ENCODE measurements at regions not wholly inside any gene's neighbourhood (a gene's known extent, or its start where the extent isn't known, plus 50 kb on each side); places are given as distances from the start of the nearest gene placed in this dataset.

DNA sequence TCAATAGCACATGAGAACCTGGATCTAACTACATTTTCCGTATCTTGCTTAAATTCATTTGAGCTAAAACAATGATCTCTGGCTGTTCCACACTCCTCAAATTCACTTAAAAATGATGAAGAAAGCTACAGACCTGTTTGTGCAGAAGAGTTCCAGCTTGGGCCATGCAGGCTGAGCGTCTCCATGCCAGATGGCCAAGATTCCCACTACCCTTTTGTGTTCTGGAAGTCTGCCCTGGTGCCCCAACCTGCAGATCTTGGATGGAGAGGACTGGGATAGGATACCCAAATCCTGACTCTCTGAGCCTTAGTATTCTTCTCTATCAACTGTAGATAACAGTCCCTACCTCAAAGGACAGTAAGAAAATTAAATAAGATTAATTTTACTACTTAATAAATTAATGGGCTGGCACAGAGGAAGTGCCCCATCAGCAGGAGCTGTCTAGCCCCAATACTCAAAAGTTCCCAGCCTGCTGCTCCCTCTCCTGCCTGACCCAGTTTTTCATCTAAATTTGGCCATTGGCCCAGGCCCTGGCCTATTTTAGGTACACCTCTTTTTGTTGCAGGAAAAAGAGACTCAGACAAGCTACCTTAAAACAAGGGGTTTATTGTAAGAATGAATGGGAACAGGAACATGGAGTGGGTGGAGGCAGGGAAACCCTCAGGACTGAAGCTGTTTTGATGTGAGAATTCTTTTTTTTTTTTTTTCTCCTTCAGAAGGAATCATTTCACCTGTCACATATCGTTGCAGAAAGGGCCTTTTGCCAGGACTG is 81.4 kb upstream of the GRK3 start:
- Mint-ChIP-seq H3K4me3 (no peak overlapping the region), H3K27me3 (no peaks in the 10 kb centered on the region), H3K9me3 (peaks cover 6% of the 10 kb centered on the region), H3K36me3 (peaks cover 63% of the 10 kb centered on the region), H3K4me1 (peaks cover 37% of the 10 kb centered on the region), H3K27ac (no peak overlapping the region)
- POLR2A ChIA-PET = no interaction called here
- DNase-seq (no peak), ATAC-seq (ENCODE audit: low read depth) (no peak)

DNA sequence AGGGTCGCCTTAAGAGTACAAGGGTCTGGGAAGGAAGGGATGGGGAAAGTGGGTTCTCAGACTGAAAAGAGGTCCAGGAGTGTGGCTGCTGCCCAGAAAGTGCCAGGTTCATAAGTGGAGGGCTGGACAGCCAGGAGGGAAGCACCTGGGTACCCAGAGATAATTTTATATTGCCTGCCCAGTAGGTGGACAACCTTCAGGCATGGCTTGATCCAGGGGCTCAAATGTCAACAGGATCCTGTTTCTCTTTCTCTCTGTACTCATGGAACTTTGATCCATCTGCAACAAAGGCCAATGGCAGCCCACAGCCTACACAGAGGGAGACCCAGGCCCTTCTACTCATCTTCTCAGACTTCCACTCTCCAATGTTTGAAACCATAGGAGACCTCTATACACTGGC is 80.5 kb upstream of the GRK3 start:
- POLR2A ChIA-PET = no interaction called here
- Mint-ChIP-seq H3K36me3 (peaks cover 60% of the 10 kb centered on the region), H3K4me1 (peaks cover 37% of the 10 kb centered on the region), H3K9me3 (peaks cover 6% of the 10 kb centered on the region), H3K27me3 (no peaks in the 10 kb centered on the region), H3K27ac (no peak overlapping the region), H3K4me3 (no peak overlapping the region)
- no peak for DNase-seq
- ATAC-seq (ENCODE audit: low read depth) = no peak

DNA sequence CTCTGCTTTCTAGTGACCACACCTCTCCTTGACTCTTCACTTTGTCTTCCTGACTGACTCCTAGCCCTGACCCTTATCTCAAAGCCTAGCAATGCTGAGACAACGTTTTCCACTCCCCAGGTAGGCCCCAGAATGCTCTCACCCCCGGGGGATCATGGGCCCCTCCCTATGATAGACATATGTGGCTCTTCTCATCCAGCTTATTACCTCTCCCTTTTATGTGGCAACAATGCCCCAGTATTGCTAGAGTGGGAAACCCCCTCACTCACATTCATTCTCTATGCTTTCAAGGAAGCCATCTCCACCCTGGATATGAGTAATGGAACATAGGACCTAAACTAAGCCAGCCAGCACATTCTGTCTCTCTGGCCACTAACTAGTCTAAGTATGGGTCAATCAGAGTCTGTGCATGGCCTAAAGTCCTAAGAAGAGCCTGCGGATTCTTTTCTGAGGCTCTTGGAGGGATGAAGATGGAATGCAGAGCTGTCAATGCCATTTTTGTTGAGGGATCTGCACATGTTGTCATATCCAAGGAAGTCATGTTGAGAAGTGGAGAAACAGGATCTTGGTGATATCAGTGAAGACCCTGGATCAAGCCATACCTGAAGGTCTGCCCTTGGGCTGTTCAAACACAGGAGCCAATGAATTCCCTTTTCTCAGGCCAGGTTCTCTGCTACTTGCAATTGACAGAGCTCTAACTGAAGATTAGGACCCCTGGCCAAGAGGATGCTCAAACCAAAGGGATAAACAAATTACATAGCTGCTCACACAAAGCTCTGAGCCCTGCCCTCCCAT is 79.8 kb upstream of the GRK3 start:
- Mint-ChIP-seq H3K27ac (peak overlapping the region; percentile 57), H3K27me3 (no peaks in the 10 kb centered on the region), H3K36me3 (peaks cover 56% of the 10 kb centered on the region), H3K4me1 (peaks cover 36% of the 10 kb centered on the region), H3K4me3 (no peak overlapping the region), H3K9me3 (peaks cover 6% of the 10 kb centered on the region)
- ATAC-seq (ENCODE audit: low read depth) (no peak), DNase-seq (no peak)
- POLR2A ChIA-PET = no interaction called here

DNA sequence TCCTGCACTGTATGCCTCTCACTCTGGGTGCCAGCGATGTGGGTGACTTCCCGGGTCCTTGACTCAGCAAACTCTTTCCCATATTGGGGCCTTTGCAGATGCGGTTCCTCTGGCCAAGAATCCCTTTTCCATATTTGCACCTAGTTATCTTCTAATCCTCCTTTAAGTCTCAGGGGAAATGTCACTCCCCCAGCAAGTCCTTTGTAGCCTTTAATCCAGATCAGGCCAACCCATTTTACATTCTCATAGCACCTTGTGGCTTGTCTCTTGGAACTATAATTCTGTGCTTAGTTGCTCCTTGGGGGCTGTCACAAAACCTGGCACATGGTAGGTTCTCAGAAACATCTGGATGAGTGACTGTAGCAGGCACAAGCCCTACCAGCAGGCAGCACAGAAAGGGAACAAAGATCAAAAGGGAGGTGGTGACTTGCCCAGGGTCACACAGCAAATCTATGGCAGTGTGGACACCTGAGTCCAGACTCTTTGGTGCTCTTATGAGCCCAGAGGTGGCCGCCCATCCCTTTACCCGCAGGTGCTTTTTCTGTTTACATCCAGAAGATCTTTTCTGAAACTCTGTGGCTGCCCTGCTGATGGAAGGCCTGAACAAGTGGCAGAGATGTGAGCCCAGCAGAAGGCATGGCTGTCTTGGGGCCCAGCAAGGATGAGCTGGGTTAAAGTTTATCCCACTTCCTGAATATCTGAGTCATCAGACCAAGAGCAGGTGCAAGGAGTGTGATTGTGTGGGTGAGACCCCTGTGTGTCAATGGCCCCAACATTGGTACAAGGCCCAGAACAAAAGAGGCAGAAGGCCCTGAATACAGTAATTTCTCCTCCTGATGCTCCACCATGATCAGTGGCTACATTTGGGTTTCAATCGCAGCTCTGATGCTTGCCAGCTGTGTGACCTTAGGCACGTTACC is 78.6 kb upstream of the GRK3 start:
- H3K4me1 Mint-ChIP-seq = peaks cover 35% of the 10 kb centered on the region
- H3K9me3 Mint-ChIP-seq = peaks cover 11% of the 10 kb centered on the region
- no peaks in the 10 kb centered on the region for H3K27me3 Mint-ChIP-seq
- peak; percentile 59 for ATAC-seq (ENCODE audit: low read depth)
- H3K27ac Mint-ChIP-seq = peak overlapping the region; percentile 41
- POLR2A ChIA-PET = no interaction called here
- H3K36me3 Mint-ChIP-seq = peaks cover 57% of the 10 kb centered on the region
- H3K4me3 Mint-ChIP-seq = no peak overlapping the region
- DNase-seq = no peak

DNA sequence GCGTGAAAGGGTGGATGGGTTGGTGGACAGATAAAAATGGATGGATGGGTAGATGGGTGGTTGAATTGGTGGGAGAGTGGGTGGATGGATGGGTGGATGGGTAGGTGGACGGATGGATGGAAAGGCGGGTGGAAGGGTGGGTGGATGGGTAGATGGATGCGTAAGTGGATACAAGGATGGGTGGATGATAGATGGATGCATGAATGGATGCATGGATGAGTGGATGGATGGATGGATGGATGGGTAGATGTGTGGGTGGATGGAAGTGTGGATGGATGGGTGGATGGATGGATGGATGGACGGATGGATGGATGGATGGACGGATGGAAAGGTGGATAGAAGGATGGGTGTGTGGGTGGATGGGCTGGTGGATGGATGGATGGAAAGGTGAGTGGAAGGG is 77.0 kb upstream of the GRK3 start:
- Mint-ChIP-seq H3K27ac (no peak overlapping the region), H3K9me3 (peaks cover 11% of the 10 kb centered on the region)

DNA sequence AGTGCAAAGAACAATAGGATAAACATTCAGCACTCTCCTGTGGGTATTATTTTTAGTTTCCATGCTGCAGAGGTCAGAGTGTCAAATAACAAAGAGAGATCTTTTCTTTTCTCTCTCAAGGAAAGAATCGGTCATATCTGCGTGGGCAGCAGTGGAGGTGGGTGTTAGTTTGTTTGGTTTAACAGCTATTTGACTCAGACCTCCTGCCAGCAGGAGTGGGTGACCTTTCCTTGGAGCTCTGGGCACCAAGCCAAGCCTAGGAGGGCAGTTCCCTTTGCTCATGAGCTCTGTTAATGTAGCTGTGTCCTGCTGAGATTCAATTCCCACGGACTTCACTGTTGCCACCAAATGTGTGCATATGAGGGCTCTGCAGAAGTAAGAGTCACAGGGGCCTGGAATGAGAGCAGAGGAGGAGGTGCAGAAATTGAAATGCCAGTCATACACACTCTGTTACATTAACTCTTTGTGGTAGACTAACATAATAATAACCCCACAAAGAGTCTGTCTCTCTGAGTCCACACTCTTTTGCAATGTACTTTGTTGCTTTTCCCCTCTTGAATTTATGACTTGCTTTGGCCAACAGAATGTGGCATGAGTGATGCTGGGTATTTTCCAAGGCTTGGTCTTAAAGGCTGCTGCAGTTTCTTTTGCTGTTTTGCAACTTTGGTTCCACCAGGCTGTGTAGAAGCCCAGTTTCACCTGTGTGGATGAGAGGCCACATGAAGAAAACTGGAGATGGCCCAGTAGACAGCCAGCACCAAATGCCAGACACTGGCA is 76.0 kb upstream of the GRK3 start:
- Mint-ChIP-seq H3K4me3 (no peak overlapping the region), H3K4me1 (peaks cover 35% of the 10 kb centered on the region), H3K27me3 (no peaks in the 10 kb centered on the region), H3K9me3 (peaks cover 11% of the 10 kb centered on the region), H3K27ac (no peak overlapping the region), H3K36me3 (peaks cover 52% of the 10 kb centered on the region)
- ATAC-seq (ENCODE audit: low read depth) (no peak), DNase-seq (no peak)
- POLR2A ChIA-PET = no interaction called here

More for the DNA sequence above, 77.0 kb upstream of the GRK3 start:
- ATAC-seq (ENCODE audit: low read depth) = no peak
- no peak for DNase-seq
- H3K4me1 Mint-ChIP-seq = peaks cover 35% of the 10 kb centered on the region
- POLR2A ChIA-PET = no interaction called here
- H3K36me3 Mint-ChIP-seq = peaks cover 52% of the 10 kb centered on the region
- H3K4me3 Mint-ChIP-seq = no peak overlapping the region
- H3K27me3 Mint-ChIP-seq = no peaks in the 10 kb centered on the region

DNA sequence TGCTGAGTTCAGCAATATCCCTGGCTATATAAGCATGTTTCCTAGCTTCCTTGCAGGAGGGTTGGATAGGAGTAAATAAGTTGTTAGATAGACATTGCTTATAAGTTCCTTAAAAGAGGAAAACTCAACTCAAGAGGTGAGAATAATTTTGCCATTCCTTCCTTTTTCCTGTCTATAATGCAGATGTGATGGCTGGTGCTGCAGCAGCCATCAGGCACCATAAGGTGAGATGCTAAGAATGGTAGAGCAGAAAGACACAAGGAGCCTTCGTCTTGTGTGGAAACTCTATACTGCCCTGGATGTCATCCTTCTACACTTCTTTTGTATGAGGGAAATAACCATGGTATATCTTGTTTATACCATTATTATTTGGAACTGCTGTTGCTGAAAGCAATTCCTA is 74.5 kb upstream of the GRK3 start:
- no peak for DNase-seq
- Mint-ChIP-seq H3K36me3 (peaks cover 47% of the 10 kb centered on the region), H3K4me1 (peaks cover 30% of the 10 kb centered on the region), H3K9me3 (peaks cover 11% of the 10 kb centered on the region), H3K27ac (no peak overlapping the region), H3K27me3 (no peaks in the 10 kb centered on the region), H3K4me3 (no peak overlapping the region)
- POLR2A ChIA-PET = no interaction called here
- ATAC-seq (ENCODE audit: low read depth) = no peak

DNA sequence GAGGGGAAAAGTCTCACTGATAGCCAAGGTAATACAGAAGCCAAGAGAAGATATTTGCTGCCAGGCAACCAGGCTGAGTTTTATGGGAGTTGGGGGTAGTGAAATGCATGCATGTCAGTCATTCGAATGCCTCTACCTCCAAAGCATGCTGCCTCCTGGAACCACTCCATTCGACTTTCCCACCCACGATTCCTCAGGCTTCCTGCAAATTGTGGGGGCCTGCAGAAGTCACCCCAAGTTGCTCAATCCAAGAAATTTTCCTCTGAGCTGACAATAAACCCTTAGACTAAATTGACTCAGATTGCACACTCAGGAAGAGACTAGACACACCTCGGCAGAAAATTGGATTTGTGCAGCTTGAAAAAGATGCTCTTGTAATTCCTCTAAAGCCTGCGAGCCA is 73.6 kb upstream of the GRK3 start:
- H3K27ac Mint-ChIP-seq = no peak overlapping the region
- H3K9me3 Mint-ChIP-seq = peaks cover 11% of the 10 kb centered on the region
- no peak for DNase-seq

DNA sequence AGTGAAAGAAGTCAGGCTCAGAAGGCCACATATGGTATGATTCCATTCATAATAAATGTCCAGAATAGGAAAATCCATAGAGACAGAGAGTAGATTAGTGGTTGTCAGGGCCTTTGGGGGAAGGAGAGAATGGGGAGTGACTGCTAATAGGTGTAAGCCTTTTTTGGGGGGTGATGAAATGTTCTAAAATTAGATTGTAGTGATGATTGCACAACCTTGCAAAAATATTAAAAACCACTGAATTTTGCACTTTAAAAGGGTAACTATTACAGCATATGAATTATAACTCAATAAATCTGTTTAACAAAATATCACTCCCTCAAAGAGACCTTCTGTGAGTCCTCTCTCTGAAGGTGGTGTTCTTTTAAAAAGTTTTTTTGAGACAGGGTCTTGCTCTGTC is 72.3 kb upstream of the GRK3 start:
- H3K27me3 Mint-ChIP-seq = no peaks in the 10 kb centered on the region
- POLR2A ChIA-PET = no interaction called here
- no peak overlapping the region for H3K4me3 Mint-ChIP-seq
- no peak overlapping the region for H3K27ac Mint-ChIP-seq
- H3K36me3 Mint-ChIP-seq = peaks cover 37% of the 10 kb centered on the region
- peaks cover 11% of the 10 kb centered on the region for H3K4me1 Mint-ChIP-seq
- DNase-seq = no peak
- H3K9me3 Mint-ChIP-seq = peaks cover 9% of the 10 kb centered on the region
- ATAC-seq (ENCODE audit: low read depth) = no peak

More for the DNA sequence above, 73.6 kb upstream of the GRK3 start:
- no peak for ATAC-seq (ENCODE audit: low read depth)
- H3K36me3 Mint-ChIP-seq = peaks cover 43% of the 10 kb centered on the region
- H3K4me1 Mint-ChIP-seq = peaks cover 21% of the 10 kb centered on the region
- no peak overlapping the region for H3K4me3 Mint-ChIP-seq
- POLR2A ChIA-PET = no interaction called here
- H3K27me3 Mint-ChIP-seq = no peaks in the 10 kb centered on the region

DNA sequence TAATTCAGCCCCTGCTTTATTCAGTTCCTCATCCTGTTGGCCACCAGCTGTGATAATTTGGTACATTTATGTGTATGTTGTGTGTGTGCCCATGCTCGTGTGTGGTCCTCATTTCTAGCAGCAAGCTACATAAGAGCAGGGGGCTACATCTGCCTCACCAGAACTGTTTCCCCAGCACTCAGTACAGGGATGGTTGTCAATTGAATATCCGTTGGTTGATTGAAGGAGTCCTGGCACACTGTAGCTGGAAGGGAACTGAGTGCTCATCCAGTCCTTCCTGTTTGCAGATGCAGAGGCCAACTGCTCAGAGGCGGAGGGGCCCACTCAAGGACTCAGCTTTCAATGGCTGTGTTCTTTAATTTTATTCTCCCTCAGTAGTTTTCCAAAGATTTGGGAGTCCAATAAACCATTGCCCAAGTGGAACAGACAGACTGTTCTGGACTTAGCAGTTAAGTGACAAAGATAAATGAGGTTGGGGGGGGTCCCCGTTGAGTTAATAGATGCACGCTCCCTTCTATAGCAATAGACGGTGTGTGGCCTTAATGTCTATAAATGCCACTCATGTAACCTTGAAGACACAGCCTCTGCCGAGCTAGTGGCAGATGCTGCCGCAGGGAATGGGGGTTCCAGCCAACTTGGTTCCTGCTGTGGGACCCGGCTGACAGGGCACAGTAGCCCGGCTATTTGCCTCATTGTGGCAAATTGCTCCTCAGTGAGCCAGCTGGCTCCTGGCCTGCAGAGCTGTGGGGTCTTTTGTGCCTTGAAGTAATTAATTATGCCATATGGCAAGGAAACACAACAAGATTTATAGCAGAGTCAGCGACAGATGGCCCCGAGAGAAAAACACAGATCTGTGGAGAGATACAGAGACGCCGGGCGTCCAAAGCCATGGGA is 71.4 kb upstream of the GRK3 start:
- peaks cover 4% of the 10 kb centered on the region for H3K9me3 Mint-ChIP-seq
- no peak overlapping the region for H3K27ac Mint-ChIP-seq
- no peaks in the 10 kb centered on the region for H3K27me3 Mint-ChIP-seq
- POLR2A ChIA-PET = no interaction called here
- H3K4me1 Mint-ChIP-seq = peaks cover 5% of the 10 kb centered on the region
- H3K36me3 Mint-ChIP-seq = peaks cover 30% of the 10 kb centered on the region
- DNase-seq (no peak), ATAC-seq (ENCODE audit: low read depth) (no peak)
- no peak overlapping the region for H3K4me3 Mint-ChIP-seq

DNA sequence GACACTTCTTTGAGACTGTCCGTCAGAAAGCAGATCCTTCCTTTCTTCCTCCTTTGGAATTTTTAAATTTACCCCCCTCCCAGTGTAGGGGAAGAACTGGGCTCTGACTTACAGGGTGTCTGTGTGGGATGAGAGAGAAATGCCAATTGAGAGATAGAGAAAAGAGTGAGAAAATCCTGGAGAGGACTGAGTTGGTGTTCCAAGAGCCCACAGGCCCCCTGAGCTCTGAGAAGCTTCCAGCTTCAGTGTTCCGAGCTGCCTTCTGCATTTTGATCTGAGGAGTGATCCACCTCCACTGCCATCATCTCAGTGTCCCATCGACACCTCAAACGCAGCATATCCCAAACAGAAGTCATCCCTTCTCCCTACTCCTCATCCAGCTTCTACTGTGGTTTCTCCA is 70.7 kb upstream of the GRK3 start:
- POLR2A ChIA-PET = no interaction called here
- Mint-ChIP-seq H3K27ac (no peak overlapping the region), H3K9me3 (peaks cover 4% of the 10 kb centered on the region), H3K4me3 (no peak overlapping the region), H3K4me1 (peaks cover 5% of the 10 kb centered on the region), H3K27me3 (no peaks in the 10 kb centered on the region), H3K36me3 (peaks cover 30% of the 10 kb centered on the region)
- no peak for ATAC-seq (ENCODE audit: low read depth)
- DNase-seq = no peak

DNA sequence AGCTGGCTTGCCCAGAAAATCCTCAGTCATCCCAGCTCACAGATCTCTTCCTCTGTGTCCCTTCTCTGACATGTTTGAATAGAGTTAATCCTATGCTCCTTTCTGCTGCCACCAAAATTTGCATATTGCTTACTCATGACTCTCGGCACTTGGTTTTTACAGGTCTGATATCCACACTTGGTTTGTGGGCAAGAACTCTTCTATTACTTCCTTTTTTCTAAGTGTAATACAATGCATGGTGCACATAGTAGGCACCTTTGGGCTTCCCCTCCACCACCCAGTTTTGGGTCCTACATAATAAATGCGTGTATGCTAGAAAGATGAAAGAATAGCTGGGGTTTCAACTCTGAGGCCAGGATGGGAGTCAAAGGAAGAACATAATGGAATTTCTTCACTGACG is 69.7 kb upstream of the GRK3 start:
- H3K27ac Mint-ChIP-seq = no peak overlapping the region
- H3K4me3 Mint-ChIP-seq = no peak overlapping the region

More for the DNA sequence above, 69.7 kb upstream of the GRK3 start:
- no peak for ATAC-seq (ENCODE audit: low read depth)
- H3K9me3 Mint-ChIP-seq = peaks cover 4% of the 10 kb centered on the region
- H3K36me3 Mint-ChIP-seq = peaks cover 29% of the 10 kb centered on the region
- H3K27me3 Mint-ChIP-seq = no peaks in the 10 kb centered on the region
- peaks cover 5% of the 10 kb centered on the region for H3K4me1 Mint-ChIP-seq
- POLR2A ChIA-PET = no interaction called here
- DNase-seq = no peak
